ENCODE measurements at regions not wholly inside any gene's neighbourhood (a gene's known extent, or its start where the extent isn't known, plus 50 kb on each side); places are given as distances from the start of the nearest gene placed in this dataset.

- TF ChIP-seq CTCF (IDR thresholded peaks at IDR 0.05) = no peak
- TF ChIP-seq POLR2A (IDR thresholded peaks at IDR 0.05) = no peak
These were observed 160.3 kb downstream of the NUP210 start for GRCh38 chr3:13259831-13260230.

Data from uterus (tissue), 2 donors.